Stimulated activated naive CD8-positive, alpha-beta T cell treated with anti-CD3 and anti-CD28 coated beads, Interleukin-15, amount 100 ng/mL, for 72 hours (primary cell): ENCODE measurements at regions not wholly inside any gene's neighbourhood (a gene's known extent, or its start where the extent isn't known, plus 50 kb on each side); places are given as distances from the start of the nearest gene placed in this dataset.

Experiments used
- ATAC-seq: fragments of 150-1000 bp; cut with Tn5 transposase; 2 replicates; pipeline ENCODE4 v1.10.0; 2021; ENCODE audit warnings: mild to moderate bottlenecking, moderate library complexity
- DNase-seq, 2 donors: peaks; one replicate each; pipeline ENCODE4 v3.0.0; 2021 to 2022
- H3K27ac Mint-ChIP-seq, 2 donors: one replicate each; pipeline ENCODE4 v1.8.0; 2022; ENCODE audit warnings: mild to moderate bottlenecking in 2 of 2, mixed read lengths in 2 of 2, moderate library complexity in 2 of 2
- H3K27me3 Mint-ChIP-seq: one replicate; pipeline ENCODE4 v1.8.0; 2022; ENCODE audit warnings: mixed read lengths
- H3K4me1 Mint-ChIP-seq: one replicate; pipeline ENCODE4 v1.8.0; 2022; ENCODE audit warnings: mild to moderate bottlenecking, mixed read lengths
- H3K4me3 Mint-ChIP-seq, 2 donors: one replicate each; pipeline ENCODE4 v1.8.0; 2022; ENCODE audit warnings: mild to moderate bottlenecking in 2 of 2, mixed read lengths in 2 of 2, moderate library complexity in 1 of 2
- H3K9me3 Mint-ChIP-seq, 2 donors: one replicate each; pipeline ENCODE4 v1.8.0; 2022; ENCODE audit warnings: mixed read lengths in 2 of 2

DNA sequence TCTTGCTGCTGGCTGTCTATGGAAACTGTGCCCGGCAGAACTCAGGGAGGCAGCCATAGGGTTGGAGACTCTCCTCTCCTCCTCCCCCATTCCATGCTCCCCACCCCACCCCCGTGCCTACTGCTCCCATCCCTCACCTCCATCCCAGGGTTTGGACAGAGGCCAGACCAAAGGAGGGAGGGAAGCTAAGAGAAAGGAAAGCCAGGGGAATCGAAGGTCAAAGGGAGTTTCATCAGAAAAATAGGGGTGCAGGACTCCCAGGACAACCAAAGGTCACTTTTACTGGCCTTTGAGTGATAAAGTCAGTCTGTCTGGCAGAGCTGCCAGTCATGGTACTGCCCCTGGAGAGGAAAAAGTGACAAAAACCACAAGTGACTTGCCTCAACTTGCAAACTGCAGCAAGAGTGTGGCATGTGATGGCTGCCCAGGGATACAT is 187.3 kb upstream of the CTAGE1 start:
- Mint-ChIP-seq H3K27ac (no peak overlapping the region), H3K9me3 (no peaks in the 10 kb centered on the region), H3K4me1 (no peaks in the 10 kb centered on the region), H3K27me3 (peaks cover 22% of the 10 kb centered on the region), H3K4me3 (no peak overlapping the region)
- DNase-seq (no peak), ATAC-seq (no peak)

DNA sequence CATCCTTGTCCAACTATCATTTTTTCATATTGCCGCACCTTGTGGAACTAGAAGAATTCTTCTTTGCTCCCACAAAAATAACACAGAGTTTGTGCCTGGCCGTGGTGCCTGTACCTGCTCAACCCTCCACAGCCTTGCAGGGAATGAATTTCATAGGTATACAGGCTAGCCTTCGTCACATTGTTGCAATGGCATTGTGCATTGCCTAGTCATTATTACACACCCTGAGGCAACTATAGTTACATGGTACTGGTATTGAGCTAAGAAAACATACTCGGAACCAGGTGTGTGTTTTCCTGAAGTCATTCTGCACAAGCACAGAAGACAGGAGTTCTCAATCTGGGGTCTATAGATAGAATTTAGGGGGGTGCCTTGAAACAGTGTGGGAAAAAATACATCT is 188.0 kb upstream of the CTAGE1 start:
- Mint-ChIP-seq H3K4me3 (no peak overlapping the region), H3K27me3 (peaks cover 22% of the 10 kb centered on the region), H3K9me3 (no peaks in the 10 kb centered on the region), H3K27ac (no peak overlapping the region), H3K4me1 (no peaks in the 10 kb centered on the region)
- DNase-seq (no peak), ATAC-seq (no peak)

DNA sequence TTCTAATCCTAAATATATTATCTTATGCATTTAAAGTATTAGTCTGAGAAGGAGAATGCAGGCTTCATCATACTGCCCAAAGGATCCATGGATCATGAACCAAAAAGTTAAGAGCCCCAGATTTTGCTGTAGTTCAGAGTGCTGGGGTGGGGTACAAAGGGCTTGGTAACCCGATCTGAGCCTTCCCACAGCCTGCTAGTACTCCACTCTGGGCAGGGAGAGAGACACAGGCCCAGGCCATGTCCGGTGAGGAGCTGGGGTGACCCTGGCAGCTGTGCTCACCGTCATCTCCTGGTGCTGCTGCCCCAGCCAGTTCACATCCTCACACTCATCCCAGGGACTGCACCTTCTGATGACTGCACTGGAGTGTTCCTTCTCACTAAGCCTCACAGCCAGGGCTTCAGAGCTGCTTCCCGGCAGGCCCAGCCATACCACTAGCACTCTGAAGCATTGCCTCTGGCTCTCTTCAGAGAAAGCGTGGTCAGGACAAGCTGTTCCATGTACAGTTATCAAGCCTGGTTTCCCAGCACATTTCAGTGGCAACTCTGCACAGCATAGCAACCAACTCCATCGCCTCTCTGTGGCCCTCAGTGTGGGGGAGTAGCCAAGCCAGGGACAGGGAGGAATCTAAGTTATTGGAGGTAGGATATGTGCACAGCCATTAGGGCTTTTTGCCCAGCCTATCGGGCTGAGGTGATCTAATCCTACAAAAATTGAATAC is 189.0 kb upstream of the CTAGE1 start:
- no peak overlapping the region for H3K4me3 Mint-ChIP-seq
- no peak for ATAC-seq

DNA sequence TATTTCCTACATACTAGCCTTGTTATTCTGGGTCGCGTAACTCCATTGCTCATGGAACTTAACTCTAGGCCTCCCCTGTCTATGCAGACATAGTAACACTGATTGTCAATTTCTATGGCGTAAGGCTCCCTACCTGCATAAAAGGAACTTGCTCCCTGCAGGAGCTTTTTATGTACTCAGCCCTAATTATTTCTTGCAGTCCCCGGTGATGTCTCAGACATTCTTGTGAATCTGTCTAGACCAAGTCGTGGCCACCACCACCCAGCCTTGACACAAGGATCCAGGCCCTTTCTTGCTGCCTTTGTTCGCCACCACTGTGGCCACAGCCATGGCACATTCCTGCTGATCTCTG is 189.5 kb upstream of the CTAGE1 start:
- no peak overlapping the region for H3K4me3 Mint-ChIP-seq
- H3K27ac Mint-ChIP-seq = no peak overlapping the region
- DNase-seq (no peak), ATAC-seq (no peak)
- H3K9me3 Mint-ChIP-seq = no peaks in the 10 kb centered on the region
- H3K27me3 Mint-ChIP-seq = peaks cover 26% of the 10 kb centered on the region
- no peaks in the 10 kb centered on the region for H3K4me1 Mint-ChIP-seq

More for the DNA sequence above, 189.0 kb upstream of the CTAGE1 start:
- Mint-ChIP-seq H3K4me1 (no peaks in the 10 kb centered on the region), H3K27ac (no peak overlapping the region), H3K27me3 (peaks cover 25% of the 10 kb centered on the region), H3K9me3 (no peaks in the 10 kb centered on the region)
- DNase-seq = no peak

DNA sequence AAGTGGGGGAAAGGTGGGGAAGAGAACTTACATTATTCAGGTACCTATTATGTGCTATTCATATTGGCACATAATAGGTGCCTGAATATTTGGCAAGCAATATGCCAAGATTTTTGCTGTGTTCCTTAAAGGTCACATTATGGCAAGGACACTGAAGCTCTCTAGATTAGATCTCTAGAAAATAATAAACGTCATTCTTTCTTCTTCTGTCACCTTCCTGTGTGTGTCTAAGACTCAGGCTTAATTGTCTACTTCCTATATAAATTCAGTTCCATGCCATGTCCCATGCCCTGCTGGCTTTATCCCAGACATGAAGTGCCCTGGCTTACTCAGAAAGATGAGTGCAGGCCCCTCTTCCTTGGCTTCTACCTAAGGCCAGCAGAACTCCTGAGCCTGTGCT is 191.1 kb upstream of the CTAGE1 start:
- Mint-ChIP-seq H3K4me1 (no peaks in the 10 kb centered on the region), H3K9me3 (no peaks in the 10 kb centered on the region), H3K4me3 (no peak overlapping the region), H3K27me3 (peaks cover 18% of the 10 kb centered on the region), H3K27ac (no peak overlapping the region)
- DNase-seq (no peak), ATAC-seq (no peak)

DNA sequence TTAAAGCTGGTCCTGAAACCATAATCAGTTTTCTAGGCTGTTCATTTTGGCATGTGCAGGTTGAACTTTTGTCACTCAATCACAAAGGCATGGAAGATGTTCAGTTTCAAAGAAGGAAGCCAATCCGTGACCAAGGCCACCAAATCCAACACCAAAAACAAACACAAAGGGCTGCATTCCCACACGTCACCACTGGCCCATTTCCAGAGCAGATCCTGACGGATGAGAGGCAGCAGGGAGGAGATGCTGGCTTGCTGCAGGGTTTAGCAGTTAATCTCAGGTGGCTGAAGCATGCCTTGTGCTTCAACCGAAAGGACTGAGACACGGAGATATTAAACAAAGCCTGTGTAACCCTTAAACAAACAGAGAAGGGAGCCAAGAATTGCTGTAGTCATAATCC is 191.9 kb upstream of the CTAGE1 start:
- peaks cover 17% of the 10 kb centered on the region for H3K27me3 Mint-ChIP-seq
- no peak overlapping the region for H3K27ac Mint-ChIP-seq
- DNase-seq = no peak
- no peaks in the 10 kb centered on the region for H3K4me1 Mint-ChIP-seq
- no peak for ATAC-seq
- H3K9me3 Mint-ChIP-seq = no peaks in the 10 kb centered on the region
- no peak overlapping the region for H3K4me3 Mint-ChIP-seq

DNA sequence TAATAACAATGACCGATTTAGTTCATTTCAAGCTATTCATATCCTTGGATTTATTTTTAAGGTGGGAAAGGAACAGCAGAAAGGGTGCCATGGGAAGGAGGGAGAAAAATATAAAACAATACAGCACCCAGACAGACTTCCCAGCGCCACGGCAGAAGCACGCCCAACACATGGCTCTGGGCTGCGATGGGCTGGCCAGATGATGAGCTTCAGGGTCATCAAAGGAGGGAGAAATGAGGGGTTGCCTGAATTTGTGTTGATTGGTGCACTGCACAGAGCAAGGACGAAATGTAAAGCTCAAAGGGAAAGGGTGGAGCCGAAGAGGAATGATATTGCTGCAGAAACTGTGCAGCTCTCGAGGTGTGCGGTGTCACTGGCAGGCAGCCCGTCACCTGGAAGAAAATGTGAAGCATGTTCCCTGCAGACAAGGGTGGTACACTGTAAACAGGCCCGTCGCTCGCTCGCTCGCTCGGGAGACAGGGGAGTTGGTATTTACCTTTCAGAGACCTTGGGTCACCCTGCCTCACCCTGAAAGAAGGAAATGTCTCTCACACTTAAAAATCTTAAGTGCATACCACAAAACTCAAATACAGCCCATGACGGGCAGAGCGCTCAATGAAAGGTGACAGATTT is 195.5 kb upstream of the CTAGE1 start:
- H3K27ac Mint-ChIP-seq = no peak overlapping the region
- H3K4me3 Mint-ChIP-seq = no peak overlapping the region
- H3K4me1 Mint-ChIP-seq = no peaks in the 10 kb centered on the region
- H3K9me3 Mint-ChIP-seq = peaks cover 0 to 8% of the 10 kb centered on the region in 2 donors
- ATAC-seq = no peak
- no peak for DNase-seq
- H3K27me3 Mint-ChIP-seq = peaks cover 9% of the 10 kb centered on the region

DNA sequence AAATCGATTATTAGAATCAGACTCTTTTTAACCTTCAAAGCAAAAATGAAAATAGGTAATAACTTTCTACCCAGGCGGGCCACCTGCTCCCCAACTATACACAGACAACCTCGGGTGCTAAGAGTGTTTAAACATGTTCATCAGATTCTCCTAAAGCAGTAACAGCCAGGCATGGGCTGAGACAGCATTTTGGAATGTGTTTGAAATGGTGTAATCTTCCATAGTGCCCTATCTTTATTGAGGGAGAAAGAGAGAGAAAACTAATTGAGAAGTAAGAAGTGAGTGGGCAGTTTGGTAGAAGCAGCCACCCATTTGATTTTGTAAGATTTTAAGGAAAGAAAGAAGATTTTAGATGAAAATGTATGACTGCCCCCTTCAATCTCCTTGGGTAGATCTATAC is 196.1 kb upstream of the CTAGE1 start:
- H3K4me1 Mint-ChIP-seq = no peaks in the 10 kb centered on the region
- H3K4me3 Mint-ChIP-seq = no peak overlapping the region
- peaks cover 0 to 8% of the 10 kb centered on the region in 2 donors for H3K9me3 Mint-ChIP-seq
- no peak for DNase-seq
- no peak for ATAC-seq
- peaks cover 8% of the 10 kb centered on the region for H3K27me3 Mint-ChIP-seq
- no peak overlapping the region for H3K27ac Mint-ChIP-seq

DNA sequence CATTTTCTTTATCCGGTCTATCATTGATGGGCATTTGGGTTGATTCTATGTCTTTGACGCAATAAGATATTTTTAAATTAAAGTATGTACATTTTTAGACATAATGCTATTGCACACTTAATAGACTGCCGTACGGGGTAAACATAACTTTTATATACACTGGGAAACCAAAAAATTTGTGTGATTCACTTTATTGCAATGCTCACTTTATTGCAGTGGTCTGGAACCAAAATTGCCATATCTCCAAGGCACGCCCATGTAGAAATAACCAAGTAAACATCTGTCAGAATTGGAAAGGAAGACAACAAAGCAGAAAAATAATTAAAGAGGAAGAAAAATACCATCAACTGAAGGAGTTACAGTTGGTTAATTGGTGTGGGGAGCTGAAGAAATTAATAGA is 205.8 kb upstream of the CTAGE1 start:
- Mint-ChIP-seq H3K9me3 (peaks cover 0 to 3% of the 10 kb centered on the region in 2 donors), H3K4me1 (no peaks in the 10 kb centered on the region), H3K27me3 (no peaks in the 10 kb centered on the region), H3K4me3 (no peak overlapping the region), H3K27ac (no peak overlapping the region)
- DNase-seq (no peak), ATAC-seq (no peak)

DNA sequence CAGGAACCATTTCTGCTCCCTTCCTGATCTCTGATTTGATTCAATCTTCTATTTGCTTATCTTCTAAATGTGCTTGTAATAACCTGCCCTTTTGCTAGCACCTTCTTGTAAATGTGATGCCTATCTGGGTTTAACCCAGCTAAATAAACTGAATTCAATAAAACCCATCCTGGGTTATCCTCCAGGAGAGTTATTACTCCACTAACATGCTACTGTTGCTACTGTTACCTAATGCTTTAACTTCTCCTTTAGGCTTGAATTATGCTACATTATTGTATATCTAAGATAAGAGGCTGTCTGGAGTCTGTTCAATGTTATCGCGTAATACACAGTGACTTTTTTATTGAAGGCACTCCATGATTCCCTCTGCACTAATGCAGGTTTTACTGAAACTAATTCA is 206.5 kb upstream of the CTAGE1 start:
- Mint-ChIP-seq H3K27me3 (peaks cover 6% of the 10 kb centered on the region), H3K27ac (no peak overlapping the region), H3K4me1 (no peaks in the 10 kb centered on the region), H3K9me3 (peaks cover 0 to 3% of the 10 kb centered on the region in 2 donors), H3K4me3 (no peak overlapping the region)
- DNase-seq (no peak), ATAC-seq (no peak)

DNA sequence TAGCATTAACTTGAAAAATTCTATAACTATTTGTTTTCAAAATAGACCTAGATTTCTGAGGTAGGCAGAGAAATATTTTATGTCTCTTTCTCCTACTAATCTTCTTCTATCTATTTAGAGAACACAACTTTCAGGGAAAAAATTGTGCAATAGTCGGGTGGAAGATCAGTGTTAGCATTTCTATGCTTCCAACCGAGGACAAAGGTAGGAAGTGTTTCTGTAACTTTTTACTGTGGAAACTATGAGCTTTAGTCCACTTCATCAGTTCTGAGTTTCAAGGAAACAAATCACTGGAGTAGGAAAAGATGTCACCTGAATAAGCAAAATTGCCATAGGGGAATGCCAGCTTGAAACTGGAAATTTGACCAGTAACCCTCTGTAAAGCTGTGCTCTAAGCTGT is 207.7 kb upstream of the CTAGE1 start:
- no peak for ATAC-seq
- H3K9me3 Mint-ChIP-seq = peaks cover 0 to 3% of the 10 kb centered on the region in 2 donors
- H3K4me1 Mint-ChIP-seq = no peaks in the 10 kb centered on the region
- H3K27ac Mint-ChIP-seq = no peak overlapping the region
- no peak overlapping the region for H3K4me3 Mint-ChIP-seq
- H3K27me3 Mint-ChIP-seq = peaks cover 6% of the 10 kb centered on the region
- DNase-seq = no peak

DNA sequence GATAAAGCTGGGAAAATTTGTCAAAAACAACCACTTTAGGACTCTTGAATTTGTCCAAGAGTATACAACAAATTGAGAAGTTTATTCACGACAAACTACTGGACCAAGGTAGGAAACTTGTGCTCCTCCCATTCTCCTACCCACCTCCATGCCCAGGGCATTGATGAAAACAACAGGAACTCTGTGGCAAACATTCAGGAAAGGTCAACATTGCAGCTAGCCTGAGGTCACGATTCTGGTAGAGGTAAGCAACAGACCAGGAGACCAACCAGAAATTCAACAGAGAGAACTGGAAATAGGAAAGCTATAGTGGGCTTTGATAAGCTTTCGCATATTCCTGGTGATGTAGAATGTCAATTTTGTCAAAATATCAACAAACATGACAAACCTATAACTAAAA is 209.1 kb upstream of the CTAGE1 start:
- Mint-ChIP-seq H3K27ac (no peak overlapping the region), H3K4me1 (no peaks in the 10 kb centered on the region), H3K9me3 (peaks cover 0 to 3% of the 10 kb centered on the region in 2 donors), H3K27me3 (peaks cover 6% of the 10 kb centered on the region), H3K4me3 (no peak overlapping the region)
- DNase-seq (no peak), ATAC-seq (no peak)

DNA sequence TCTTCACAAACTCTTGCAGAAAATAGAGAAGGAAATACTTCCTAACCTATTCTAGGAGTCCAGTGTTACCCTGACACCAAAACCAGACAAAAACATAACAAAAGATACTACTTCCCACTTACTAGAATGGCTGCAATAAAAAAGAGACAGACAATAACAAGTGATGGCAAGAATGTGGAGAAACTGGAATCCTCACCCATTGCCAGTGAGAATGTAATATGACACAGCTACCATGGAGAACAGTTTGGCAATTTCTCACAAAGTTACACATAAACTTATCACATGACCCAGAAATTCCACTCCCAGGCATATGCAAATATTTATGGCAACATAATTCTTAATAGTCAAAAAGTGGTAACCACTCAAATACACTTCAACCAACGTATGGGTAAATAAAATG is 209.8 kb upstream of the CTAGE1 start:
- Mint-ChIP-seq H3K4me1 (no peaks in the 10 kb centered on the region), H3K4me3 (no peak overlapping the region), H3K27ac (no peak overlapping the region), H3K27me3 (peaks cover 6% of the 10 kb centered on the region), H3K9me3 (peaks cover 0 to 3% of the 10 kb centered on the region in 2 donors)
- ATAC-seq (no peak), DNase-seq (no peak)

DNA sequence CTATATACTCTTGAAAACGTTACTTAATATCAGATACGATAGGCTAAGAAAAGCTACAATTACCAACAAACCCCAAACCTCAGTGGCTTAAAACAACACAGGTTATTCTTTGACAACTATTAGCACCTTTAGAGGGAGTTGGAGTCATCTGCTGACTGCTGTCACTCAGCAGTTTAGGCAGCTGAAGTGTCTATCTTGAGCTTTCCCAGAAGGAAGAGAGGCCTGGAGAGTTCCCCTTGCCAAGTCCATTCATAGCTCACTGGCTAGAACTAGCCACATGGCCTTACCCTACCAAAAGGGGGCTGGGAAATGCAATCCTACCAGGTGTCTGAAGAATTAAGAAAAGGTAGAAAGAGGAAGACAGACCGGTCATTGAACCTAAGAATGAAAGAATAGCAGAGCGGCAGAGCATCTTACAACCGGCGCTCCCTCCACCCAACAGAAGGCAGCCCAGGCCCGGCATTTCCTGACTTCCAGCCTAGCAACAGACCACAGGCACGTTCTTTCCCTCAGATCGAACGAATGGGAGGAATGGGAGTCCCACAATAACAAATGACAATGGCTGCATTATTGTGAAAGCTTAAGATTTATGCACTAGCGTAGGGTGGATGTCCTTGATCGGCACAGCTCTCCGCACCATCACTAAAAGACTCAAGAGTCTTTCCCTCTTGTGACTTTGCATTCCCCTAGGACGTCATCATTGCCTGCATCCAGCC is 211.2 kb upstream of the CTAGE1 start:
- no peak for DNase-seq
- H3K4me3 Mint-ChIP-seq = no peak overlapping the region
- H3K27me3 Mint-ChIP-seq = peaks cover 6% of the 10 kb centered on the region
- H3K4me1 Mint-ChIP-seq = no peaks in the 10 kb centered on the region
- H3K9me3 Mint-ChIP-seq = peaks cover 0 to 3% of the 10 kb centered on the region in 2 donors
- no peak overlapping the region for H3K27ac Mint-ChIP-seq
- no peak for ATAC-seq

DNA sequence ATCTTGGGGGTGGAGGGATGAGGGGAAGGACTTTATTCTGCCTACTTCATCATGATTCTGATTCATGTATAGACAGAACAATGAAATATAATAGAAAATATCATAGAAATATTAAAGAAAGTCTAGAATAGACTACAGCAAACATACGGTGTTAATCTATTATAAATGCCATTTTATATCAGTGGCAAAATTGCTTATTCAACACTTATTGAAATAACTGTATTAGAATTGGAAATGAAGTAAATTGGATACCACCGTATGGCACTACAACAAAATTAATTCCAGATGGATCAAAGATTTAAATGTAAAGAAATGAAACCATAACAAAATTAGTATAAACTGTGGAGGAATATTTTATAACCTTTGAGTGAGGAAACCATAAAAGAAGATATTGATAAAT is 213.3 kb upstream of the CTAGE1 start:
- Mint-ChIP-seq H3K4me1 (no peaks in the 10 kb centered on the region), H3K4me3 (no peak overlapping the region), H3K9me3 (peaks cover 2 to 6% of the 10 kb centered on the region in 2 donors), H3K27me3 (peaks cover 6% of the 10 kb centered on the region), H3K27ac (no peak overlapping the region)
- no peak for ATAC-seq
- DNase-seq = no peak

DNA sequence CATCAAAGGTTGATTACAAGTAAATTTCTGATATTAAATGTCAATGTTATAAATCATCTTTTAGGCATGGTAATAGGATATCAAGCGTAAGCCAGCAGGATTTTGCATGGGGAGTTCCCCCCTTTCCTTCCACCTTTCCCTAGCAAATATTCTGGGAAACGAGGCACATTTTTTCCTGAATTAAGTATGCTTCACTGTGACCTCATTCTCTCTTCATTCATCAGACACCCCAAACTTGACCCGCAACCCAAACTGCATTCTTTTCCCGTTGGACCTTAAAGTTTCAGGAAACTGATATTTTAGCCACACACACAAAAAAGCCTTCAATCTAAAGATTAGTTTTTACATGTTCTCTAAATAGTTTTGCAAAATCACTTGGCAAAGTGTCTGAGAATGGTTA is 214.5 kb upstream of the CTAGE1 start:
- Mint-ChIP-seq H3K9me3 (peaks cover 5 to 11% of the 10 kb centered on the region in 2 donors), H3K27ac (no peak overlapping the region), H3K4me3 (no peak overlapping the region), H3K27me3 (peaks cover 6% of the 10 kb centered on the region), H3K4me1 (no peaks in the 10 kb centered on the region)
- DNase-seq = no peak
- no peak for ATAC-seq
